ENCODE measurements at regions not wholly inside any gene's neighbourhood (a gene's known extent, or its start where the extent isn't known, plus 50 kb on each side); places are given as distances from the start of the nearest gene placed in this dataset.
"Not testable (repeated sequence)": the region's sequence is repeated elsewhere in the genome, so short reads cannot be mapped to it uniquely, and the experiment has no call there.

DNA sequence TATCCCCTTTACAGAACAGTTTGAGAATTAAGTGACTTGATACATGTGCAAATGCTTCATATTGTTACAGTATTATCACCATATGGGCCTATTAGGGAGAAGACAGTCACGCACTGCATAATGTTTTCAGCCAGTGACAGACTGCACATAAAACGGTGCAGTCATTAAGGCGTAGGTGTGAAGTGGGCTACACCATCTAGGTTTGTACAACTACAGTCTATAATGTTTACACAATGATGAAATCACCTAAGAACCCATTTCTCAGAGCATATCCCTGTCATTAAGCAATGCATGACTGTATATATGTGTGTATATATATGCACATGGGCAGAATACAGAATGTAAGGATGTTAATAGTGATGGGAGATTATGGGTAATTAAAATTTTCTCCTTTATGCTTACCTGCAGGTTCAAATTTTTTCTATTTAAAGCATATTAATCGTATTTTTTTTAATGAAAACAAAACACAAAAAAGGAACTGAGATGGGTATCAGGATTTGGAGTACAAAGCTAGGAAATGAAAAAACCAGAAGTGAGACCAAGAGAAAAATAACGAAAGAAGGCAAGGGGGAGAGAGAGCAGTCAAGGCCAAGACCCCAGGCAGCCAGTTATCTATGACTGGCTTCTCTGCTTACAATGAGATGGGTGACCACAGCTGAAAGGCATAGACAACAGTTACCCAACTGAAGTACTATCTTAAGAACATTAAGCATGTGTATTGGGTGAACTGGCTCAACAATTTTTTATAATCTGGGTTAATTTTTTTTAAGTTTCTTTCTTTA, 122.9 kb upstream of the DAB1 start:
- no peak for DNase-seq (ENCODE audit: low read depth)
- H3K4me3 ChIP-seq (ENCODE audit: low read depth, low read length) = no peak overlapping the region
- TF ChIP-seq, protein P1, sequence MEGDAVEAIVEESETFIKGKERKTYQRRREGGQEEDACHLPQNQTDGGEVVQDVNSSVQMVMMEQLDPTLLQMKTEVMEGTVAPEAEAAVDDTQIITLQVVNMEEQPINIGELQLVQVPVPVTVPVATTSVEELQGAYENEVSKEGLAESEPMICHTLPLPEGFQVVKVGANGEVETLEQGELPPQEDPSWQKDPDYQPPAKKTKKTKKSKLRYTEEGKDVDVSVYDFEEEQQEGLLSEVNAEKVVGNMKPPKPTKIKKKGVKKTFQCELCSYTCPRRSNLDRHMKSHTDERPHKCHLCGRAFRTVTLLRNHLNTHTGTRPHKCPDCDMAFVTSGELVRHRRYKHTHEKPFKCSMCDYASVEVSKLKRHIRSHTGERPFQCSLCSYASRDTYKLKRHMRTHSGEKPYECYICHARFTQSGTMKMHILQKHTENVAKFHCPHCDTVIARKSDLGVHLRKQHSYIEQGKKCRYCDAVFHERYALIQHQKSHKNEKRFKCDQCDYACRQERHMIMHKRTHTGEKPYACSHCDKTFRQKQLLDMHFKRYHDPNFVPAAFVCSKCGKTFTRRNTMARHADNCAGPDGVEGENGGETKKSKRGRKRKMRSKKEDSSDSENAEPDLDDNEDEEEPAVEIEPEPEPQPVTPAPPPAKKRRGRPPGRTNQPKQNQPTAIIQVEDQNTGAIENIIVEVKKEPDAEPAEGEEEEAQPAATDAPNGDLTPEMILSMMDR (IDR thresholded peaks at IDR 0.05; ENCODE audit: insufficient read depth, low read depth, low read length, missing control alignments) = no peak

DNA sequence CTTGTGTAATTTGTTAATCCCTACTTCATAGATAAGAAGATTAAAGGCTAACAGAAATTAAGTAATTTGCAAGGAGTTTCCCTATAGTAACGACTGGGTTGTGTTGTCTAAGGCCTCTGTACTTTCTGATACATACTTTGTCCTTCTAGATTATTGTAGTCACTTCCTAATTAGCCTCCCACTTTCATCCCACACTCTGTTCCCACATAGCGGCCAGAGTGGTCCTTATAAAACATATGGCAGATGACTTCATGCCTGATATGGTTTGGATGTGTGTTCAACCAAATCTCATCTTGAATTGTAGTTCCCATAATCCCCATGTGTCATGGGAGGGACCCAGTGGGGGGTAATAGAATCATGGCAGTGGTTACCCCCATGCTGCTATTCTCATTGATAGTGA, 120.5 kb upstream of the DAB1 start:
- no peak for DNase-seq (ENCODE audit: low read depth)
- TF ChIP-seq, protein P1 (IDR thresholded peaks at IDR 0.05; ENCODE audit: insufficient read depth, low read depth, low read length, missing control alignments) = no peak

DNA sequence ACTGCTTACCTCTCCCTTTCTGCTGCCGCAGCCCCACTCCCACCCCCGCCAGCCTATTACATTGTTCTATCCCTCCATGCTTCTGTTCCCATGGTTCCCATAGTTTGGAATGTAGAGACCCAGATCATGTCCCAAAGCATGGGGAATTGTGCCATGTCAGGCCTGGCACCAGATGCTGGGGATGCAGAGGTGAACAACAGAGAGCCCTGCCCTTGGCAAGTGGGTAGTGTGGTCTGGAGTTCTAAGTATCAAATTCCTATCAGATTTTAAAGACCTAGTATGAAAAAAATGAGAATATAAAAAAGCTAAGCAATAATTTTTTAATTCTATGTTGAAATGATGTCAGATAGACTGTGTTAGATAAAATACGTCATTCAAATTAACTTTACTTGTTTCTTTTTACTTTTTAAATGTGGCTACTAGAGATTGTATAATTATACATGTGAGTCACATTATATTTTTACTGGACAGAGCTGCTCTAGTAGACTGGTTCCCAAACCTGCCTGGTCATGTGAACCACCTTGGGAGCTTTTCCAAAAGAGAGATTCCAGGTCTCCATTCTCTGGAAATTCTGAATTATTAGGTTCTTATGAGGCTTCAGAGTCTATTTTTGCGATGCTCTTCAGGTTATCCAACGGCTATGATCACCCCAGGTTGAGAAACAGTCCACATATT, 113.0 kb upstream of the DAB1 start:
- no peak overlapping the region for H3K4me3 ChIP-seq (ENCODE audit: low read depth, low read length)
- TF ChIP-seq, protein P1 (IDR thresholded peaks at IDR 0.05; ENCODE audit: insufficient read depth, low read depth, low read length, missing control alignments) = no peak
- no peak for DNase-seq (ENCODE audit: low read depth)

More for the DNA sequence above, 120.5 kb upstream of the DAB1 start:
- no peak overlapping the region for H3K4me3 ChIP-seq (ENCODE audit: low read depth, low read length)

DNA sequence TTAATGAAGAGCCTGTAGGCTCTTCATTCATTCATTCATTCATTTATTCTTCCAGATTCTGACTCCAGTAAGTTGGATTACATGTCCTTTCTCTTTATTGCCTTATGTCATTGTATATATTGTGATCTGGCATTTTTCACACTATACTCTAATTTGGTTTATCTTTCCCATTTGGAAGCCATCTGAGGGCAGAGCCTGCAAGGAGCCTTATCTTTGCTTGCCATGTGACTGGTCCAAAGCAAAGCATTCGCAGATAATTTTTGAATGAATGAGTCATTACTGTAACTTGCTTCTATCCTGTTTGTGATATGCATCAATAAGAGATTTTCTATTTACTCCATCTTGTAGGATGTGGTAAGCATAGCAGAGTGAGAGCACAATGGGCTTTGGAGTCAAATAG, 108.4 kb upstream of the DAB1 start:
- no peak for DNase-seq (ENCODE audit: low read depth)
- no peak overlapping the region for H3K4me3 ChIP-seq (ENCODE audit: low read depth, low read length)
- TF ChIP-seq, protein P1 (IDR thresholded peaks at IDR 0.05; ENCODE audit: insufficient read depth, low read depth, low read length, missing control alignments) = no peak

DNA sequence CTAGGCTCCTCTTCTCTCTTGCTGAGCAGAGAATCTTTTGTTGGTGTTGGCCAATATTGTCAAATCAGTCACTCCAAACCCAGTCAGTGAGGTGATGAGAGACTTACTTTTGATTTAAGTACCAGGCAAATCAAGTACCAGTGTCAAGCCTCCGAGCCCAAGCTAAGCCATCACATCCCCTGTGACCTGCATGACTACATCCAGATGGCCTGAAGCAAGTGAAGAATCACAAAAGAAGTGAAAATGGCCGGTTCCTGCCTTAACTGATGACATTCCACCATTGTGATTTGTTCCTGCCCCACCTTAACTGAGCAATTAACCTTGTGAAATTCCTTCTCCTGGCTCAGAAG, 107.0 kb upstream of the DAB1 start:
- not testable (repeated sequence) for DNase-seq (ENCODE audit: low read depth); H3K4me3 ChIP-seq (ENCODE audit: low read depth, low read length)

DNA sequence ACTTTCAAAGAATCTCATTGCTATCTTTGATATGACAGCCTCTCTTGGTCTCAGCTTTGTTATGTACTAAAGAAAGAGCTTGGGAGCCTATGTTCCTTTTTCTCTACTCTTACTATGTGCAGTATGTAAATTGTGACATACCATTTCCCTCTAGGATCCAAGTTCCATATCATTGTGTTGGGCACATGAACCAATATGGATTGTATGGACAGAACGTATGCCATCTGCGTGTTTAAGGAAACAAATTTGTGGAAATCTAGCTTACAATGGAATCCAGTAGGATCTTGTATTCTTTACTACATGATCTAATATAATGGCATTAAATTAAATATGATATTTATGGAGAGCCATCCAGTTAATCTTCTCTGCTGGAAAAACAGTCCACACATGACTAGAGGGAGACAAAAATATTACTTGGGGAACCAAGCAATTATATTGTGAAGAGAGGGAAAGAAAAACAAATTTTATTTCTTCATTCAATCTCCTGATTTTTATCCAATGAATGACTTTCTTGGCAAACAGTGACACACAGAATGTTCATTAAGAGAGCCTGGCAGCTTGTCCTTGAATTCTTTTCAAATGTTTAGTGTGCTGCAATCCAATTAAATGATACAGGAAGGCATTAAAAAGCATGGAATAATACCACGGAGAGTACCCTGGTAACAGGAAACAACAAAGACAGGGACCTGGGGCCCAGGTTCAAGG, 106.5 kb upstream of the DAB1 start:
- TF ChIP-seq, protein P1 (IDR thresholded peaks at IDR 0.05; ENCODE audit: insufficient read depth, low read depth, low read length, missing control alignments) = no peak
- no peak for DNase-seq (ENCODE audit: low read depth)
- H3K4me3 ChIP-seq (ENCODE audit: low read depth, low read length) = no peak overlapping the region

DNA sequence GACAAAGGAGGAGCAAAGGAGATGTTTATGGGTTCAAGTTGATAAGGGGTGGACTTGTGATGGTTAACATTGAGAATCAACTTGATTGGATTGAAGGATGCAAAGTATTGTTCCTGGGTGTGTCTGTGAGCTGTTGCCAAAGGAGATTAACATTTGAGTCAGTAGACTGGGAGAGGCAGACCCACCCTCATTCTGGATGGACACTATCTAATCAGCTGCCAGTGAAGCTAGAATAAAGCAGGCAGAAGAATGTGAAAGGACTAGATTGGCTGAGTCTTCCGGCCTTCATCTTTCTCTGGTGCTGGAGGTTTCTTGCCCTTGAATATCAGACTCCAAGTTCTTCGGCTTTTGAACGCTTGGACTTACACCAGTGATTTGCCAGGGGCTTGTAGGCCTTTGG, 98.7 kb upstream of the DAB1 start:
- DNase-seq (ENCODE audit: low read depth) = no peak
- TF ChIP-seq, protein P1 (IDR thresholded peaks at IDR 0.05; ENCODE audit: insufficient read depth, low read depth, low read length, missing control alignments) = no peak
- H3K4me3 ChIP-seq (ENCODE audit: low read depth, low read length) = no peak overlapping the region
